Hepatocyte (in vitro differentiated cells): ENCODE measurements at regions not wholly inside any gene's neighbourhood (a gene's known extent, or its start where the extent isn't known, plus 50 kb on each side); places are given as distances from the start of the nearest gene placed in this dataset.

Source experiments
- DNase-seq: peaks from one replicate; pipeline ENCODE4 v3.0.0-alpha.2; 2016; ENCODE audit warnings: low spot score
- H2AFZ ChIP-seq: fragments of 200-600 bp; sonication (generic); 2 replicates; pipeline ENCODE4 v1.6.0; 2016; ENCODE audit warnings: antibody characterized with exemption, mild to moderate bottlenecking
- H3K27ac ChIP-seq: fragments of 200-600 bp; sonication (generic); 2 replicates; pipeline ENCODE4 v1.5.1; 2016; ENCODE audit warnings: mild to moderate bottlenecking
- H3K27me3 ChIP-seq: fragments of 200-600 bp; sonication (generic); 2 replicates; pipeline ENCODE4 v1.6.1; 2016
- H3K36me3 ChIP-seq: fragments of 200-600 bp; sonication (generic); replicated peaks from 2 replicates; pipeline ENCODE4 v1.5.1; 2016; ENCODE audit warnings: low read depth; ENCODE audit not compliant: insufficient read depth
- H3K4me1 ChIP-seq: fragments of 200-600 bp; sonication (generic); 2 replicates; pipeline ENCODE4 v1.5.1; 2016; ENCODE audit warnings: mild to moderate bottlenecking, moderate library complexity; ENCODE audit not compliant: insufficient read depth
- H3K4me2 ChIP-seq: fragments of 200-600 bp; sonication (generic); 2 replicates; pipeline ENCODE4 v1.6.0; 2016
- H3K4me3 ChIP-seq: fragments of 200-600 bp; sonication (generic); 2 replicates; pipeline ENCODE4 v1.5.1; 2016; ENCODE audit warnings: mild to moderate bottlenecking
- H3K79me2 ChIP-seq: fragments of 200-600 bp; sonication (generic); 2 replicates; pipeline ENCODE4 v1.6.0; 2017; ENCODE audit warnings: mild to moderate bottlenecking
- H3K9me2 ChIP-seq: fragments of 200-600 bp; sonication (generic); replicated peaks from 2 replicates; pipeline ENCODE4 v1.6.0; 2017; ENCODE audit warnings: mild to moderate bottlenecking; ENCODE audit not compliant: insufficient read depth
- H3K9me3 ChIP-seq: fragments of 200-600 bp; sonication (generic); 2 replicates; pipeline ENCODE4 v1.5.1; 2016; ENCODE audit warnings: low read depth, mild to moderate bottlenecking
- H4K20me1 ChIP-seq: fragments of 200-600 bp; sonication (generic); 2 replicates; pipeline ENCODE4 v1.6.0; 2016; ENCODE audit warnings: mild to moderate bottlenecking; ENCODE audit not compliant: insufficient read depth, poor library complexity, severe bottlenecking
- EZH2 ChIP-seq: fragments of 200-600 bp; sonication (generic); IDR thresholded peaks from 2 replicates; pipeline ENCODE4 v1.6.1; 2016; ENCODE audit warnings: antibody characterized with exemption, mild to moderate bottlenecking, borderline replicate concordance
- EZH2phosphoT487 ChIP-seq: fragments of 200-600 bp; sonication (generic); IDR thresholded peaks from one replicate; pipeline ENCODE4 v1.6.1; 2018; ENCODE audit warnings: antibody characterized with exemption, mild to moderate bottlenecking, low read depth, moderate library complexity; ENCODE audit not compliant: unreplicated experiment, severe bottlenecking
- WGBS: methylation state at CpG from one replicate; pipeline ENCODE4 v1.1.6; 2016; ENCODE audit warnings: low lambda C conversion rate; ENCODE audit errors: missing lambda C conversion rate; 5-methylcytosine and 5-hydroxymethylcytosine counted together
- TF ChIP-seq, protein P1 (sequence below): fragments of 200-600 bp; sonication (generic); IDR thresholded peaks from 2 replicates; pipeline ENCODE4 v1.5.1; 2016; ENCODE audit warnings: antibody characterized with exemption, mild to moderate bottlenecking; ENCODE audit not compliant: poor library complexity

DNA sequence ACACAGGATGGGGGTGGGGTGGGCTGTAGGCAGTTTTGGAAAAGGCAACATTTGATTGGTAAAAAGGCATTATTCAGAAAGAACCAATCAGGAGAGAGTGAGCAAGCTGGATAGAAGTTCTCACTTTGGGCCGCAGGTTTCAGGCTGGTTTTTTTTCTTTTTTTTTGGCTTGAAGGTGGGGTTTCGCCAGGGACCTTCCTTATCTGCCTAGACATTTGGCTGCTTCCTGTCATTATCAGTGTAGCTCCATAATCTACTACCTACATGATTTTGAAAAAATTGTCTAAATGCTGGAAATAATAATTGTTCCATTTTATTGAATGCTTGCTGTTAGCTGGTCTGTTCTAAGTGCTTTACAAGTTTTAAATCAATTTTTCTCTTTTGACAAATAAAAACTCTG, 649.0 kb downstream of the TMTC2 start:
- no peaks in the 10 kb centered on the region for H3K36me3 ChIP-seq
- no peaks in the 10 kb centered on the region for H3K79me2 ChIP-seq
- H3K27me3 ChIP-seq, result no peaks in the 10 kb centered on the region
- no peak overlapping the region for H2AFZ ChIP-seq
- H3K27ac ChIP-seq, result no peak overlapping the region
- H3K9me3 ChIP-seq, result no peaks in the 10 kb centered on the region
- no peak overlapping the region for H3K4me3 ChIP-seq
- no peaks in the 10 kb centered on the region for H3K4me1 ChIP-seq
- no peak for DNase-seq
- no peaks in the 10 kb centered on the region for H3K9me2 ChIP-seq
- H4K20me1 ChIP-seq, result no peaks in the 10 kb centered on the region
- no peak for TF ChIP-seq EZH2phosphoT487
- TF ChIP-seq, protein P1, sequence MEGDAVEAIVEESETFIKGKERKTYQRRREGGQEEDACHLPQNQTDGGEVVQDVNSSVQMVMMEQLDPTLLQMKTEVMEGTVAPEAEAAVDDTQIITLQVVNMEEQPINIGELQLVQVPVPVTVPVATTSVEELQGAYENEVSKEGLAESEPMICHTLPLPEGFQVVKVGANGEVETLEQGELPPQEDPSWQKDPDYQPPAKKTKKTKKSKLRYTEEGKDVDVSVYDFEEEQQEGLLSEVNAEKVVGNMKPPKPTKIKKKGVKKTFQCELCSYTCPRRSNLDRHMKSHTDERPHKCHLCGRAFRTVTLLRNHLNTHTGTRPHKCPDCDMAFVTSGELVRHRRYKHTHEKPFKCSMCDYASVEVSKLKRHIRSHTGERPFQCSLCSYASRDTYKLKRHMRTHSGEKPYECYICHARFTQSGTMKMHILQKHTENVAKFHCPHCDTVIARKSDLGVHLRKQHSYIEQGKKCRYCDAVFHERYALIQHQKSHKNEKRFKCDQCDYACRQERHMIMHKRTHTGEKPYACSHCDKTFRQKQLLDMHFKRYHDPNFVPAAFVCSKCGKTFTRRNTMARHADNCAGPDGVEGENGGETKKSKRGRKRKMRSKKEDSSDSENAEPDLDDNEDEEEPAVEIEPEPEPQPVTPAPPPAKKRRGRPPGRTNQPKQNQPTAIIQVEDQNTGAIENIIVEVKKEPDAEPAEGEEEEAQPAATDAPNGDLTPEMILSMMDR, result no peak
- TF ChIP-seq EZH2, result no peak
- 90% methylated on average over 2 of the region's 2 CpGs for WGBS
- H3K4me2 ChIP-seq, result no peak overlapping the region

GRCh38 chr12:83326666-83327065, 640.0 kb downstream of the TMTC2 start:
- H3K79me2 ChIP-seq, result no peaks in the 10 kb centered on the region
- no peak overlapping the region for H3K4me2 ChIP-seq
- H3K27ac ChIP-seq, result no peak overlapping the region
- no peaks in the 10 kb centered on the region for H3K27me3 ChIP-seq
- DNase-seq, result no peak
- no peak for TF ChIP-seq EZH2phosphoT487
- TF ChIP-seq, protein P1, result no peak
- H3K9me2 ChIP-seq, result no peaks in the 10 kb centered on the region
- no peak overlapping the region for H3K4me3 ChIP-seq
- H2AFZ ChIP-seq, result no peak overlapping the region
- no peaks in the 10 kb centered on the region for H3K4me1 ChIP-seq
- H3K9me3 ChIP-seq, result no peaks in the 10 kb centered on the region
- no peaks in the 10 kb centered on the region for H4K20me1 ChIP-seq
- H3K36me3 ChIP-seq, result no peaks in the 10 kb centered on the region

GRCh38 chr12:83323866-83324265, 637.2 kb downstream of the TMTC2 start:
- Histone ChIP-seq H3K4me3 (no peak overlapping the region), H3K79me2 (no peaks in the 10 kb centered on the region), H3K4me1 (no peaks in the 10 kb centered on the region), H2AFZ (no peak overlapping the region), H3K4me2 (no peak overlapping the region), H3K9me3 (no peaks in the 10 kb centered on the region), H3K27me3 (no peaks in the 10 kb centered on the region), H3K36me3 (no peaks in the 10 kb centered on the region), H3K27ac (no peak overlapping the region), H4K20me1 (no peaks in the 10 kb centered on the region), H3K9me2 (no peaks in the 10 kb centered on the region)
- TF ChIP-seq EZH2 (no peak), EZH2phosphoT487 (no peak)
- TF ChIP-seq, protein P1, result no peak
- DNase-seq, result no peak
- WGBS, result 33% methylated on average over 1 of the region's 1 CpG

- WGBS, result 63% methylated on average over 2 of the region's 2 CpGs
- Histone ChIP-seq H3K4me2 (no peak overlapping the region), H2AFZ (no peak overlapping the region), H3K36me3 (no peaks in the 10 kb centered on the region), H3K4me3 (no peak overlapping the region), H3K79me2 (no peaks in the 10 kb centered on the region), H3K27me3 (no peaks in the 10 kb centered on the region), H4K20me1 (no peaks in the 10 kb centered on the region), H3K9me2 (no peaks in the 10 kb centered on the region), H3K27ac (no peak overlapping the region), H3K4me1 (no peaks in the 10 kb centered on the region), H3K9me3 (no peaks in the 10 kb centered on the region)
- no peak for DNase-seq
- TF ChIP-seq, protein P1, result no peak
- TF ChIP-seq EZH2 (no peak), EZH2phosphoT487 (no peak)
These were observed 636.1 kb downstream of the TMTC2 start for GRCh38 chr12:83322809-83323208.
